Muscle layer of colon (tissue), 2 donors: ENCODE measurements at regions not wholly inside any gene's neighbourhood (a gene's known extent, or its start where the extent isn't known, plus 50 kb on each side); places are given as distances from the start of the nearest gene placed in this dataset.
"Not testable (repeated sequence)": the region's sequence is repeated elsewhere in the genome, so short reads cannot be mapped to it uniquely, and the experiment has no call there.

ENCODE experiments used
- H3K27ac ChIP-seq: one replicate; pipeline ENCODE4 v1.7.0; 2013; ENCODE audit warnings: low read depth, mild to moderate bottlenecking, low read length, moderate library complexity
- H3K27me3 ChIP-seq, 2 donors: one replicate each; pipeline ENCODE4 v1.7.0; 2013; ENCODE audit warnings: low read length in 2 of 2, mild to moderate bottlenecking in 2 of 2; ENCODE audit not compliant: insufficient read depth in 2 of 2, control insufficient read depth in 1 of 2
- H3K36me3 ChIP-seq: one replicate; pipeline ENCODE4 v1.7.0; 2013; ENCODE audit warnings: mild to moderate bottlenecking, low read length; ENCODE audit not compliant: insufficient read depth
- H3K4me1 ChIP-seq: one replicate; pipeline ENCODE4 v1.7.0; 2013; ENCODE audit warnings: mild to moderate bottlenecking, low read length; ENCODE audit not compliant: insufficient read depth
- H3K4me3 ChIP-seq, 2 donors: one replicate each; pipeline ENCODE4 v1.7.0; 2013; ENCODE audit warnings: low read length in 2 of 2, low read depth in 1 of 2, mild to moderate bottlenecking in 1 of 2, moderate library complexity in 1 of 2
- H3K9ac ChIP-seq: one replicate; pipeline ENCODE4 v1.7.0; 2013; ENCODE audit warnings: low read length
- H3K9me3 ChIP-seq: one replicate; pipeline ENCODE4 v1.7.0; 2013; ENCODE audit warnings: mild to moderate bottlenecking, low read length
- donor health status: abdominal sarcoma.
- donor health status: Adenocarcinoma of cecum.

- peaks cover 4% of the 10 kb centered on the region for H3K9me3 ChIP-seq
- peaks cover 5% of the 10 kb centered on the region for H3K4me1 ChIP-seq
- H3K27me3 ChIP-seq: no peaks in the 10 kb centered on the region
- no peak overlapping the region for H3K27ac ChIP-seq
- no peak overlapping the region for H3K9ac ChIP-seq
- H3K36me3 ChIP-seq: no peaks in the 10 kb centered on the region
- no peak overlapping the region for H3K4me3 ChIP-seq
Measured at GRCh38 chr19:31449379-31449778, 100.1 kb upstream of the TSHZ3 start.

- H3K36me3 ChIP-seq: no peaks in the 10 kb centered on the region
- no peaks in the 10 kb centered on the region for H3K27me3 ChIP-seq
- H3K27ac ChIP-seq: no peak overlapping the region
- peaks cover 5% of the 10 kb centered on the region for H3K4me1 ChIP-seq
- no peak overlapping the region for H3K9ac ChIP-seq
- no peak overlapping the region for H3K4me3 ChIP-seq
- no peaks in the 10 kb centered on the region for H3K9me3 ChIP-seq
Measured at GRCh38 chr19:31450696-31451095, 101.5 kb upstream of the TSHZ3 start.

GRCh38 chr19:31451686-31452330, 102.6 kb upstream of the TSHZ3 start:
- H3K27ac ChIP-seq: no peak overlapping the region
- H3K27me3 ChIP-seq: no peaks in the 10 kb centered on the region
- H3K4me1 ChIP-seq: peaks cover 5% of the 10 kb centered on the region
- H3K4me3 ChIP-seq: no peak overlapping the region
- H3K9me3 ChIP-seq: no peaks in the 10 kb centered on the region
- no peak overlapping the region for H3K9ac ChIP-seq
- H3K36me3 ChIP-seq: no peaks in the 10 kb centered on the region

DNA sequence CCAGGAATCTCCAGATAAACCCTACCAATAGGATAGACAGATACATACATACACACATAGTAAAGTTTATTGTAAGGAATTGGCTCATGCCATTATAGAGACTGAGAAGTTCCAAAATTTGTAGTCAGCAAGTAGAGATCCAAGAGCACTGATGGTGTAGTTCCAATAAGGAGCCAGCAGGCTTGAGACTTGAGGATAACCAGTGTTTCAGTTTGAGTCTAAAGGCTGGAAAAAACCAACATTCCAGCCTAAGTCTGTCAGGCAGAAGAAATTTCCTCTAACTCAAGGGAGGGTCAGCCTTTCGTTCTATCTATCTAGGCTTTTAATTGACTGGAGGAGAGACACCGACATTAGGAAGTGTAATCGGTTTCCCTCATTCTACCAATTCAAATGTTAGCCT, 110.2 kb upstream of the TSHZ3 start:
- no peak overlapping the region for H3K9ac ChIP-seq
- H3K36me3 ChIP-seq: no peaks in the 10 kb centered on the region
- H3K4me1 ChIP-seq: no peaks in the 10 kb centered on the region
- no peaks in the 10 kb centered on the region for H3K9me3 ChIP-seq
- H3K27me3 ChIP-seq: no peaks in the 10 kb centered on the region
- no peak overlapping the region for H3K4me3 ChIP-seq
- H3K27ac ChIP-seq: no peak overlapping the region

DNA sequence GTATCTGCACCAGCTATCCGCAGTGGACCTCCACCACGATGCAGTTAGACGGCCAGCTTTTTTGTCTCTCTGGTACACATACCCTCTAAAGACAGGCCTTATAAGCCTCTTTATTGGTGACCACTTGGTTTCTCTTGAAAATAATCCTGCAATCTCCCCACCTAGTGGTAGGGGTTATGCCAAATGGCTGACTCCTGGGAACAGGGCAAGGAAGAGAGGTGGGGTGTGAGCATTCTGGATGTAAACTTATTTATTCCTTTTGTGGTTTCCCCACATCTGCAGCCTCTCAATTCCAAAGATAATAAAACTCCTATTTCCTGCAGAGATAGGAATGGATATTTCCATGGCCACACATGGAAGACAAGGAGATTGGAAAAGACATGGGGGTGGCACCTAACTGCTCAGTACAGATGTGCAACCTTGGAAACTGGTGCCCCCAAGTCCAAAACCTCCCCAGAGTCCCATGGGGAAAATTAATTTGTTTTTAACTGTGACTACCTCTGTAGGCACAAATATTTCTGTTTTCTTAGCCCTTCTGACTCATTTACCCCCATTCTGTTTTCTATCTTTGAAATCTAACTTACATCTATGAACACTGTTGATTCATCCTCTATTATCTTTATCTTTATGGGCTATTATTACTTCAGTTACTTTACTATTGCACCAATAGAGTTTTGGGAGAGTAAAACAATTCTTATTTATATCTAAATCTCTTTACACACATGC, 112.7 kb upstream of the TSHZ3 start:
- Histone ChIP-seq H3K27ac (no peak overlapping the region), H3K27me3 (no peaks in the 10 kb centered on the region), H3K36me3 (no peaks in the 10 kb centered on the region), H3K4me1 (no peaks in the 10 kb centered on the region), H3K9ac (no peak overlapping the region), H3K9me3 (no peaks in the 10 kb centered on the region), H3K4me3 (no peak overlapping the region)

GRCh38 chr19:31470229-31470939, 121.1 kb upstream of the TSHZ3 start:
- Histone ChIP-seq H3K27me3 (no peaks in the 10 kb centered on the region), H3K27ac (no peak overlapping the region), H3K9me3 (no peaks in the 10 kb centered on the region), H3K4me1 (no peaks in the 10 kb centered on the region), H3K9ac (no peak overlapping the region), H3K4me3 (no peak overlapping the region), H3K36me3 (no peaks in the 10 kb centered on the region)

GRCh38 chr19:31470952-31471351, 121.7 kb upstream of the TSHZ3 start:
- Histone ChIP-seq H3K36me3 (no peaks in the 10 kb centered on the region), H3K9me3 (no peaks in the 10 kb centered on the region), H3K27me3 (no peaks in the 10 kb centered on the region), H3K27ac (no peak overlapping the region), H3K9ac (no peak overlapping the region), H3K4me3 (no peak overlapping the region), H3K4me1 (no peaks in the 10 kb centered on the region)

DNA sequence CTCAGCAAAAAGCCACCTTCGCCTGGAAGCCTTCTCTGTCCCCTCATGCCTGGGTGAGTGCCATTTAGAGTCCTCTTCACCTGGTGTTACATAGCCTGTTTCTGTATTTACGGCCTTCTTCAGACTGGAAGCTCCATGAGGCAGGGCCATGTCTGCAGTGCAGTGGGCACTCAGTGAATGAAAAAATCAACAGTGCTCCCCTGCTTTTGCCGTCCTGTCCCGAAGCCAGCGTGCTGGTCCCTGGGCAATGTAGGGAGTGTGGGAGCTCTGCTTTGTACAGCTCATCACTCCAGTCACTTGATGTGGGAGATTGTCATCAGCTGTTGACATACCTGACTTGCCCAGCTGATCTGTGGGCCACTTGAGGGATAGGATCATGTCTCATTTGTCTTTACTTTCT, 129.0 kb upstream of the TSHZ3 start:
- no peak overlapping the region for H3K9ac ChIP-seq
- no peaks in the 10 kb centered on the region for H3K4me1 ChIP-seq
- no peaks in the 10 kb centered on the region for H3K27me3 ChIP-seq
- no peaks in the 10 kb centered on the region for H3K9me3 ChIP-seq
- H3K4me3 ChIP-seq: no peak overlapping the region
- H3K27ac ChIP-seq: no peak overlapping the region
- no peaks in the 10 kb centered on the region for H3K36me3 ChIP-seq

DNA sequence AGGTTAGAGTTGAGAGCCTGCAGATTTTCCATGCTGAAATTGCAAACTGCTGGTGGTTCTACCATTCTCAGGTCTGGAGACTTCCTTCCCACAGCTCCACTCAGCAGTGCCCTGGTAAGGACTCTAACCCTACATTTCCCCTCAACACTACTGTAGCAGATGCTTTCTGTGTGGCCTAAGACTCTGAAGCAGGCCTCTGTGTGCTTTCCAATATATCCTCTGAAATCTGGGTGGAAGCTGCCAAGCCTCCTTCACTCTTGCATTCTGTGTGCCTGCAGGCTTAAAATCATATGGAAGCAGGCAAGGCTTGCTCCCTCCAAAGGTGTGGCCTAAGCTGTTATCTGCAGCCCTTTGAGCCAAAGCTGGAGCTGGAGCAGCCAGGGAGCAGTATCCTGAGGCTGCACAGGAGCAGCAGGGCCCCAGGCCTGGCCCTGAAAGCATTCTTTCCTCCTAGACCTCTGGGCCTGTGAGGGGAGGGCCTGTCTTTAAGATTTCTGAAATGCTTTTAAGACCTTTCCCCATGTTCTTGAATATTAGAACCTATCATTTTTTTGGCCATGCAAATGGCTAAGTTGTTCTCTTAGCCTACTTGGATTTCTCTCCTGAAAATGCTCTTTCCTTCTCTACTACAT, 134.1 kb upstream of the TSHZ3 start:
- Histone ChIP-seq H3K9ac (no peak overlapping the region), H3K4me1 (no peaks in the 10 kb centered on the region), H3K27ac (no peak overlapping the region), H3K4me3 (no peak overlapping the region), H3K27me3 (no peaks in the 10 kb centered on the region), H3K36me3 (no peaks in the 10 kb centered on the region), H3K9me3 (no peaks in the 10 kb centered on the region)

DNA sequence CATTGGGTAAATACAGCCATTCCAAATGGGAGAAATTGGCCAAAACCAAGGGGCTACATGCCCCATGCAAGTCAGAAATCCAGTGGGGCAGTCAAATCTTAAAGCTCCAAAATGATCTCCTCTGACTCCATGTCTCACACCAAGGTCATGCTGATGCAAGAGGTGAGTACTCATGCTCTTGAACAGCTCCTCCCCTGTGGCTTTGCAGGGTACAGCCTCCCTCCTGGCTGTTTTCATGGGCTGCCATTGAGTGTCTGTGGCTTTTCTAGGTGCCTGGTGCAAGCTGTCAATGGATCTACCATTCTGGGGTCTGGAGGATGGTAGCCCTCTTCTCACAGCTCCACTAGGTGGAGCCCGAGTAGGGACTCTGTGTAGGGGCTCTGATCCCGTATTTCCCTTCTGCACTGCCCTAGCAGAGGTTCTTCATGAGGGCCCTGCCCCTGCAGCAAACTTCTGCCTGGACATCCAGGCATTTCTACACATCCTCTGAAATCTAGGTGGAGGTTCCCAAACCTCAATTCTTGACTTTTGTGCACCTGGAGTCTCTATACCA, 135.7 kb upstream of the TSHZ3 start:
- not testable (repeated sequence) for H3K27ac ChIP-seq, H3K9ac ChIP-seq, H3K36me3 ChIP-seq, H3K9me3 ChIP-seq, H3K4me1 ChIP-seq, H3K27me3 ChIP-seq, H3K4me3 ChIP-seq

DNA sequence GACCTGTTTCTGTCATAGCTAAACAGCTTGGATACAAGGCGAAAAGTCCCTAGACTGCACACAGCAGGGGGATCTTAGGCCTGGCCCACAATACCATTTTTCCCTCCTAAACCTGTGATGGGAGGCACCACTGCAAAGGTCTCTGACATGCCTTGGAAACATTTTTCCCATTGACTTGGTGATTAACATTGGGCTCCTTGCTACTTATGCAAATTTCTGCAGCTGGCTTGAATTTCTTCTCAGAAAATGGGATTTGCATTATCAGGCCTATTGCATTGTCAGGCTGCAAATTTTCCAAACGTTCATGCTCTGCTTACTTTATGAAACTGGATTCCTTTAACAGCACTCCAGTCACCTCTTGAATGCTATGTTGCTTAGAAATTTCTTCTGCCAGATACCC, 136.2 kb upstream of the TSHZ3 start:
- Histone ChIP-seq H3K4me3 (no peak overlapping the region), H3K9me3 (no peaks in the 10 kb centered on the region), H3K36me3 (no peaks in the 10 kb centered on the region), H3K4me1 (no peaks in the 10 kb centered on the region), H3K9ac (no peak overlapping the region), H3K27ac (no peak overlapping the region), H3K27me3 (no peaks in the 10 kb centered on the region)
